Left forelimb (tissue), 1 donor: ENCODE measurements at regions not wholly inside any gene's neighbourhood (a gene's known extent, or its start where the extent isn't known, plus 50 kb on each side); places are given as distances from the start of the nearest gene placed in this dataset.

Source experiments
- DNase-seq: peaks from one replicate; pipeline ENCODE4 v3.0.0-alpha.2; 2018; ENCODE audit warnings: low spot score

DNA sequence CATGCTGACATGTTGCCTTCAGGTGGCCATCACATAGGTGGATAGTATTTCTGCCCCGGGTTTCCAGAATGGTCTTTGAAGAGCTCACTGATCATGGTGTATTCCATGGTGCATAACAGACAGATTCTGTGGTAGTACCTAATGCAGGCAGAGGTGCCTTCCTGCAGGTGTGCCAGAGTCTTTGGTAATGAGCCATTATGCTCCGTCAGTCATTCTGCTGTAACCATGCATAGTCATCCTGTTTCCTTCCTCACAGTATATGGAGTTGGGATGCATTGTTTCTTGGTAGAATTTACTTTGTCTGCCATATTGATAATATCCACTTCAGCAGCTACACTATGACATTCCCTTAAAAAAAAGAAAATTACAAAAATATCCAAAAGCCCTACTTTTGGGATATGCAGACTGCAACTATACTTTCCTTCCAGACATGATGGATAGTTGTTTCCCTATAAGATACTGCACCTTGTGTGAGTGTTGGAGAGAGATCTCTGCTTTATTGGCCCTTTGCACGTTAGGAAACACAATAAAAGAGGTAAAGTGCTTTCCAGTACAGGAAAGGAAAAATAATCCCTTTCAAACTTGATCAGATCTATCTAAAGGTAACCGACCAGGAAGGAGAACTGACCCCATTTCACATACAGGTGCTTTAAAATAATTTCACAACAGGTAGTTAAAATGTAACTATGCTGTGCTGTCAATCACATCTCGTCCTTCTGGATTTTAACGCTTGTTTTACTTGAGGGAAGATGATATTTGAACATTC is 537.5 kb upstream of the WWC1 start:
- DNase-seq, result no peak

DNA sequence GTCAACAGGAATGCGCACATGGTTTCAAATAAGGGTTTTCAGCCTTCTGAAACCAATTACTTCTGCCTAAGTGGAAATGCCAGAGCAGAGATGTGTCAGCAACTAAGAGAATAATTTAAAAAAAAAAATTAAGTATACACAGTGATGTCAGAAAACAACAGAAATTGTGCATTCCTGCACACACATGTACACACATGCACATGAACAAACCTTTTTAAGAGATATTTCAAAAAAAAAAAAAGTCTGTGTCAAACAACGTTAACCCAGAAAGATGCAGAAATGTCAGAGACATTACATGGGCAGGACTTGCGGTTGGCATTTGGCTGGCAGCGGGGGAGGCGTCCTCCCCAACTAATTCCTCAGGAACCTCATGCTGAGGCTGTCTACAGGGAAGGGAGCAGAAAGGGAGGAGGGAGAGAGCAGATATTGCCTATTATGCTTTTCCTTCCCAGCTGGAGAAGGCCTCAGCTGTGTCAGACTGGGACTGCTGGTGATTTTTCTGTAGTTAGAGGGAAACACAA is 536.9 kb upstream of the WWC1 start:
- DNase-seq, result no peak

DNA sequence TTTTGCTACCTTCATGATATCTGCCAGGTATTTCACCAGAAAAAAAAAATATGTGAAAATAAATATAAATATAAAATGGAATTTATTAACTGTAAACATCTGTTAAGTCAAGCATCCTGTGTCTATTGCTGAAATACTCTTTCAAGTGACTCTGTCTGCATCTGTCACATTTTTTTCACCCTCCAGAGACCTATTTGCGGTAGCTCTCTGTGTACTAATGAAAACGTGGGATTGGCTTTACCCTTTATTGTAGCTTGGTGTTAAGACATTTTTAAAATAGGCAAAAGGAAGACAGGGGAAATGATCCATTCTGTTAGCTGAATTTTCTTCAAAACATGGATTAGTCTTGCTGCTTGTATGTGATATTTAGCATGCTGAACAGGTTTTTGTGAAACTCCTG is 536.0 kb upstream of the WWC1 start:
- DNase-seq, result no peak

DNA sequence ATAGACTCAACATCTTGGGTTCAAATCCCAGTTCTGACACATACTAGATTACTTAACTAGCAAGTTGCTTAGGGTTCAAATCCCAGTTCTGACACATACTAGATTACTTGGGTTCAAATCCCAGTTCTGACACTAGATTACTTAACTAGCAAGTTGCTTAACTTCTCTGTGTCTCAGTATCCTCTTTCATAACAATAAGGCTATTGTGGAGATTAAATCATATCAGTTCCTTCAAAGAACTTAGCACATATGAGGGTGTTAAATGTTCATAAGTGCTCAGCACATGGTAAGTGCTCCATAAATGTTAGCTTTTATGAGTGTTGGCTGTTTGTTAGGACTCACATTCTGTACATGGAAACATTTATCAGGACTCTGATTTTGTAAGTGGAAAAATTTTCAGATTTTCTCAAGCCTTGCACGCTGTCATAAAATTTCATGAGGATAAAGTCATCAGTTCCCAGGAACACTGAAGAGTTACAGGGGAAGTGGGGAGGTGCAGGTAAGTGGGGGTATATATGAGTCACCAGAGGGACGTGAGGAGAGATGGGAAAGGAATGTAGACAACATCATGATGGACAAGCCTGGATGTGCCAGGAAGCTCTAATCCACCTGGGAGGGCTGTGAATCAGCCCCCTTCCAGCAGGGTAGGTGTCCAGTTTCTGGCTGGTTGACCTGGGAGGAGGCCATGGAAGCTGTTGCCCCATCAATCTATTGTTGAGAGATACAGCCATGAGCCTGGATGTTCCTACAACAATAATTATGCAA is 532.2 kb upstream of the WWC1 start:
- DNase-seq, result no peak

DNA sequence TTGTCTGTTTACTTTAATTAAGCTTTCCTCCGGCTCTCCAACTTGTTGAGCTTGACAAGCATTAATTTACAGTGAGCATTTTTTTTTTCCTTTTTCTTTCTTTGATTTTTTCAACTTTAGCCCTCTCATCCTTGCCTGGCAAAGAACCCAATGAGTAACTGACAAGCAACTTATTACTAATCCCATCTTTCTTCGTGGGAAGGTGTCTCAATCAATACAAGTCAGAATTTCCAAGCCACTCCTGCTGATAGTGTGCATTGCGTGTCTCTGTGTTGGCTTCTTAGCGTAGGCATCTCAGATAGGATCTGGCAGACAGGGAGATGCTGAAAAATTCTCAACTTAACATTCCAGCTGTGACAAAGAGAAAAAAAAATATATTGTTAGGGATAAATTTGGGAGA is 527.7 kb upstream of the WWC1 start:
- DNase-seq, result no peak

DNA sequence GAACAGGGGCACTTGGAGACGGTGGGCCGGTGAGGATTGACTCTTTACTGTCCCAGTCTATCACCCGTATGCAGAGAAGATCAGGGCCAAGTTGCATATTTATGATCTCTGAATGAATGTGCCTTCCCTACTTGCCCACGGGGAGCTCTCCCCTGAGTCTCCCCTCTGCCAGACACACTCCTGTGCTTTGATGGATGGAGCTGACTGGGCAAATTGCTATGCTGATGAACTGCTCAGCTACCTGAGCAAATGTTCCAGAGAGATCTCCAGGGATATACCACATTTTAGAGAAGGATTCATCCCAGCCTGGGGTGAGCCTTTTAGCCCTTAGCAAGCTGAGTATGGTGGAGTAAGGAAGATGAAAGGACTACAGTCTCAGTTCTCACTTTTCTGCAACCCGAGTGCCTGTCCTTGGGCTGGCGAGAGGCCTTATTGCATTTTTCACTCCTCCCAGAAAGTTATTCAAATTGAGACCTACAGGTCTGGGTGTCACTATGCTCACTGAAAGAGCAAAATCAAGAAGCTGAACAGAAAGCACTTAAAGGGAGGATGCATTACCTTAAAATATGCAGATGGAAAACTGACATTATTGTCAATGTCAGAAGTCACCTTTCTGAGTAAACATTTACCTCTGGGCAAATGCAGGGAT is 526.7 kb upstream of the WWC1 start:
- no peak for DNase-seq

DNA sequence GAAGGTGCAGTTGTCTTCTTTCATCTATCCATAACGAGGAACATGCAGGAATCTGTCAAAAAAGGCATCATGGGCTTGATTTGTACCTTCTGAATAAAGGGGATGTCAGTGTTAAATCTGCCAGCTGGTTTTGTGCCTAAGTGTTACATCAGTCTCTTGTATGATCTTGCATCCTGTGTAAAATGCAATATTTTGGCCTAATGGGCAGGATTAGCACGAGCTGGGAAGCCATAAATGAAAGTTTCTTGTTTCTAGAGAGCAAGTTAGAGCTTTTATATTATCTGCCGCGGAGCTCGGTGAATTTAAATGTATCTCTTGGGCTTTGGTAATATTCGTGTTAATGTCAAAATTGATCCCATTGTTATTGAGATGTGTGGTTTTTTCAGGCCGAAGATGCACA is 526.1 kb upstream of the WWC1 start:
- DNase-seq, result no peak

DNA sequence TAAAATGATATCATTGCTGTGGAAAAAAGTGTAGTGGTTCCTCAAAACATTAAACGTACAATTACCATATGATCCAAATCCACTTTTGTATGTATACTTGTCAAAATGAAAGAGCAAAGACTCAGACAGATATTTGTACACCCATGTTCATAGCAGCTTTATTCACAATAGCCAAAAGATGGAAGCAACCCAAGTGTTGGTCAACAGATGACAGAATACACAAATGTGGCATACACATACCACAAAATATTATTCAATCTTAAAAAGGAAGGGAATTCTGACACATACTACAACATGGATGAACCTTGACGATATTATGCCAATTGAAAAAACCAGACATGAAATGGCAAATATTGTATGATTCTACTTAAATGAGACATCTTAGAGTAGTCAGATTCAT is 524.5 kb upstream of the WWC1 start:
- no peak for DNase-seq

DNA sequence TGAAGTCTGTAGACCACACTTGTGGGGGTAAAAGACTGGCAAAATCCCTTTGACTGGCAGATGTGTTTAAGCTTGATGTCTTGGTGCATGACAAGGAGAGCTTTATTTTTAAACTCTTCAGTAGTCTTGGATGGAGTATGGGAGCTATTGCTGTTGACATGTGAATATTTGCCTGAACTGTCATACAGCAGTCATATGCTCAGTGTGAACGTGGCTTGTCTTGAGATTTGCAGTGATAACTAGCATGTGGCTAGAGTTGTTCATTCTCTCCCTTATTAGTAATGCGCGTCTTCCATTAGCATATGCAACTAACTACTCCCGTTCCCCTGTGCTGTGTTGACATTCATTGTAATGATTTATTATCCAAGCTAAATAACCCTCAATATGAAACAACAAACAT is 523.6 kb upstream of the WWC1 start:
- DNase-seq, result no peak

DNA sequence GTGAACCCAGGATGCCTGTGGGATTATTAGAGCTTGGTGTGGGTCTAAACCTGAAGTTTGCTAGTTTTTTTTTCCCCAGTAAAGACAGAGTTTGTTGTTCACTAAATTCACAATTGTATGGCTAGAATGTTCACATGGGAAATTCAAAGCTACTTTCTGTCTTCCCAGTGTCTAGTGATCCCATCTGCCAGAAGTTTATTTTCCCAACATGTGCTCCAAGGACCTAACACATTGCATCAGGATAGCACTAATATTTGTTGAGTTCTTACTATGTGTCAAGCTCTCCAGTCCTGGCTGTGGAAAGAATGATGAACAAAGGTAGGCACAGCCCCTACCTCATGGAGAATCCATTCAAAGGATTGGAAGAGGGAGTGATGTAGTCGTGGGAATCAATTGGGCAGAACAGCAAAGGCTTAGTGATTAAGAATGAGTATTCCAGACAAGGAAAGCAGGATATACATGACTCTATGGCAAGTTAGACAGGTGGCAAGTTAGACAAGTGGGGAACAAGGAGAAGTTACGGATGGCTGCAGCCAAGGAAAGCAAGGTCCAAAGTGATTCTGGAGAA is 521.5 kb upstream of the WWC1 start:
- no peak for DNase-seq

DNA sequence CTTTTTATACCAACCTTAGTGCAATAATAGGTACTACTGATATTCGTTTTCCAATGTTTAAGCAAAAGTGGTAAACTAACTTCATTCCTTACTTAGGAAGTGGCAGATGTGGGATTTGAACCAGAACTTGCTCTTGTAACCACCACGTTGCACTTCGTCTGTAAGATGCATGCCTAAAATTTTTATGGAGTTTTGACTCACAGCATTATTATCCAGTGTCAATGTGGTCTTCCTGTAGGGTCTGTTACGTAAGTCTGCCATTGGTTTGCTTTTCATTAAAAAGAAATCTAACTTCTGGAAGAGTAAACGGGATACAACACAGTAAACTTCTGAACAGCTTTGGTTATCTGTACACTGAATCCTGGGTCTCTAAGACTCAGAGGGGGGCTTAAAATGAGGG is 521.0 kb upstream of the WWC1 start:
- DNase-seq, result no peak

DNA sequence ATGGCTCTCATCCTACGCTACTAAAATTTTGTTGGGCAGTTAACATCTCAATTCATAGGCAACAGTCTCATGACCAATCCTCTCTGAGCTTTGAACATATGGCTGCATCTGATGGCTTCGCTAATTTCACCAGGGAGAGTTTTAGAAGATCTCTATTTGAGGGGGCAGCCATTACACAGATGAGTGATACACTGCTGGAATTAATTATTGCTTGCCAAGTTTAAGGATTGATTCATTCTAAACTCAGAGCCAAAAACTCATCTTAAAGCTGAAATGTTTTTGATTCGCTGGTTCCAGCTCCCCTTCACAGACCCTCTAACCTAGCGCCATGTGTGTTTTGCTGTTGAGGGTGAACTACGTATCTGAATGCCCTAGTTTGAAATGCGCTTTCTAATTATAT is 519.9 kb upstream of the WWC1 start:
- no peak for DNase-seq

DNA sequence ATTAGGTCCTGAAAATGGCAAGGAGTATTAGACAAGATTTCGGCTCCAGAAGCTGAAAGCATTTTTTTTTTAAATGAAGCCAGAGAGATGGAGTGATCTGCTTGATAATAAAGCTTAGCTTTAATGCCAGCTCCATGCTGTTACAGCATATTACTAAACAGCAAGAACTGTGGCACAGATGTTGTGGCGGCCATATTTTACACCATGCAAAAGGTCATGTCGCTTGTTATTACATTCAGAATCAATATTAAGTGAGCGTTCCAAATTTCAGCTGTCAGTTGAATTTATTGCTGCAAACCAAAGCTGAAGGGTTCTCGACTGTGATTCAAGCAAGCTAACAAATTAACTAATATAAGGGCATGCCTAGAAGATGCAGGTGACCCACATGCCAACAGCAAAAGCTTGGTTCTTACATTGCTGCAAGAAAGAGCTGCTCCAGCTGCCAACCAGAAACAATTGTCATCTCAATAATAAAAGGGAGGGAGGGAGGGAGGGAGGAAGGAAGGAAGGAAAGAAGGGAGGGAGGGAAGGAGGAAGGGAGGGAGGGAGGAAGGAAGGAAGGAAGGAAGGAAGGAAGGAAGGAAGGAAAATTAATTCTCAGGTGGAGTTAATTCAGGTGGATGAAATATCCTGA is 517.7 kb upstream of the WWC1 start:
- DNase-seq, result no peak

DNA sequence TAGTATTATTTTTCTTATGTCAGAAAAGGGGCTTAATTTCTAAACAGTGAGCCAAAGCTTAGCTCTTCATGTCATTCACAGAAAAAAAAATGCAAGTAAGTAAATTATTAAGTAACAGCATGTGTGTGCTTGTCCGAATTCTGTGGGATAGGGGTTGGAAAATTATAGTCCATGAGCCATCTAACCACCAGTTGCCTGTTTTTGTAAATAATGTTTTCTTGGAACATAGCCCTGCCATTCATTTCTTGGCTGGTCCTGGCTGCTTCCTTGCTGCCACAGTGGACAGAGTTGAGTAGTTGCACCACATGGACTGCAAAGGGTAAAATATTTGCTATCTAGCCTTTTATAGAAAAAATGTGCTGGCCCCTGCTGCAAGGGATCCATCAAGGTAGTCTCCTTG is 513.7 kb upstream of the WWC1 start:
- DNase-seq, result no peak

DNA sequence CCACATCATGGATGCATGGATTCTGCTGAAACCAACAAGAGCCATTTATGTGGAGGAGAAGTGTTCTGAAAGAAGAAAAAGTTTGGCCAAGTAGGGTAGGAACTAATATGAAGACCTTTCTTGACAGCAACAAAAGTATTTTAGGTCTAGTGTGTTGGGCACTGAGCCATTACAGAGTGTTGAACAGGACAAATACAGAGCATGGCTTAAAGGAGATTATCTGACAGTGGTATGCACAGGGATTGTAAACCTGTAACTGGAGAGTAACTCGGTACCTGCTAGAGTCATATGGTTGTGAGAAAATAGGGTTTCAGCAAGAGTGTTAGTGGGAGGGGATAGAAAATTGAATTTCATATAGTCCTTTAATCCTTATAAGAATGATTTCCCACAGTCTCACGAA is 513.2 kb upstream of the WWC1 start:
- no peak for DNase-seq

DNA sequence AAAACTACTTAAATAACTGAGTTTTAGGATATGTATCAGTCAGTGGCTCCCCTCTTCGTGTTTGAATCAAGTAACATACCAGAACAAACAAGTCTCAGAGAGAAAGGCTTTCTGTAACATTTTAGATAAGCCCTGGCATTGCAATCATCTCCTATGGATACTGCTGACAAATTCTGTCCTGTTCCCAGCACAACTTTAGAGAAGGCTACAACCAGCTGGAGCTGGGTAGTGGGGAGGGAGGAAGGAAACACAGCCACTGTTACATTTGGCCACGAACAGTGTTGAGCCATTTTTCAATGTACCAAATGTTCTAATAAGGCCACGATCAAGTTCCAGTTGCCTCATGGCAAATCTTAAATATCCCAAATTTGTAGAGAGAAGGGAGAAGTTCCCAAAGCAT is 511.8 kb upstream of the WWC1 start:
- DNase-seq, result no peak

DNA sequence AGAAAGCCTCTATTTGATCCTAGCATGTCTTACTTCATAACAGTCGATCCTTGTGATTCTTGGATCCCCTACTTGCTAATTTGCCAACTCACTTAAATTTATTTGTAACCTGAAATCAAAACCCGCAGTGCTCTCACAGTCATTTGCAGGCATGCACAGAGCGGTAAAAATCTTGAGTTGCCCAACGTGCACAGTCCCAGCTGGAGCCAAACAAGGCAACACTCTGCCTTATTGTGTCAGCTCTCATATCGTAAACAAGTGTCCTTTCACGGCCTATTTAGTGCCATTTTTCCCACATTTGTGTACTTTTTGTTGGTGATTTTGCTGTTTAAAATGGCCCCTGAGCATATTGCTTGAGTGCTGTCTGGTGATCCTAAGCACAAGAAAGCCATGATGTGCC is 511.3 kb upstream of the WWC1 start:
- no peak for DNase-seq

DNA sequence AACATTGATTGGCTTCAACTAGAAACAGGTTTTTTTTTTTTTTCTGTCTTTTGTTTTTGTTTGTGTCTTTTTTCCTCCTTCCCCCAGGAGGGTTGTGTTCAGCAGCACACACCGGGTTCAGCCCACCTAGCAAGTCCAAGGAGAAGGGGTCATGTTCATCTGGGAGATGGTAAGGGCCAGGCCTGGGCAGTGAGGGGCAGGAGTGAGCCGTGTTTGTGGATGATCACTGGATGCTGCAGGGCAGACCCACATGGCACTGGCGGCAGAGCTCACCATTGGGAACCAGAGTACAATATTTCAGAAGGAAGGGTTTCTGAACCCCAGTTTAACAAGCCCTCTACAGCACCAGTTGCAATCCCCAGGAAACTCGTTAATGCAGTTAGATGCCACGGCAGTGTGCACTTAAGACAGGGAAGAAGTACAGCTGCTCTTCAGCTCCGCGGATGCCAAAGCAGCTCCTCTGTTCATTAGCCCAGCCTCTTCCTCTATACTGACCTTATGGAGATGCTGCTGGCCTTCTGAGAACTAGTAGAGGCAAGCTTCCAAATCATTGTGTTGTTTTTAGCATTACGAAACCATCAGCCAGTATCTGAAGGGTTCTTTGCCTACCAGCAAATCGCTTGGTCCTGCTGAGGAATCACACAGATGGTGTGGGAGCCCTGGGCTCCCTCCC is 508.2 kb upstream of the WWC1 start:
- DNase-seq, result no peak

DNA sequence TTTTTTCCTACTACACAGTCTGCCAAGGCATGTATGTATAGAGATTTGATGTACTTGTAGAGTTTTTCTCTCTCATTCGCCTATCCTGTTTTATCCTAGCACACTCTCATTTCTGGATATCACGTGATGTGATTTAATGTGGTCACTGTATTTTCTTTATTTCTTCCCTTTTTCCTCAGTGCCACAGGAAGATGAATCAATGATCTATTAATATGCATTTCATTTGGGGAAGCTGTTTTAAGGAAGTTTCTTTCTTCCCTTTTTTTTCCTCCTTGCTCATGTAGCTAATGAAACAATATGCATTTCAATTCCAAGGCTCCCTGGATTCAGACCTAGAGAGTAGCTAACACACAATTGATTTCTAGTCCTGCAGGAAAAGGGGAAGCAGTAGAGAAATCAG is 506.3 kb upstream of the WWC1 start:
- DNase-seq, result no peak

DNA sequence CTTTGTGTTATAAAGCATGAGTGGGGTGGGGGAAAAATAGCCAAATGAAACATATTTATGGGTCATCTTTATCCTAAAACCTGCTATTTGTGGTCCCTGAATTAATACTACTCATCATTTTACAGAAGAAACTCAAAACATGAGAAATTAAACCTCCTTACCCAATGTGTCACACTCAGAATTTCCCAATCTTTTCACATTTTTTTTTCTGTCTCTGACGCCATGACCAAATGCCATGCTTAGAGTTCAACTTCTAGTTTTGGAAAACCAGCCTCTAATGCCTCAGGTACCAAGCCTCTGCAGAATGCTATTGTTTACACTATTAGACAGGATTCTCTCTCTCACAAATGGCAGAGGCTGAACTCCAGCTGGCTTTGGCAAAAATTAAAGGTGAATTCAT is 505.5 kb upstream of the WWC1 start:
- DNase-seq, result no peak

DNA sequence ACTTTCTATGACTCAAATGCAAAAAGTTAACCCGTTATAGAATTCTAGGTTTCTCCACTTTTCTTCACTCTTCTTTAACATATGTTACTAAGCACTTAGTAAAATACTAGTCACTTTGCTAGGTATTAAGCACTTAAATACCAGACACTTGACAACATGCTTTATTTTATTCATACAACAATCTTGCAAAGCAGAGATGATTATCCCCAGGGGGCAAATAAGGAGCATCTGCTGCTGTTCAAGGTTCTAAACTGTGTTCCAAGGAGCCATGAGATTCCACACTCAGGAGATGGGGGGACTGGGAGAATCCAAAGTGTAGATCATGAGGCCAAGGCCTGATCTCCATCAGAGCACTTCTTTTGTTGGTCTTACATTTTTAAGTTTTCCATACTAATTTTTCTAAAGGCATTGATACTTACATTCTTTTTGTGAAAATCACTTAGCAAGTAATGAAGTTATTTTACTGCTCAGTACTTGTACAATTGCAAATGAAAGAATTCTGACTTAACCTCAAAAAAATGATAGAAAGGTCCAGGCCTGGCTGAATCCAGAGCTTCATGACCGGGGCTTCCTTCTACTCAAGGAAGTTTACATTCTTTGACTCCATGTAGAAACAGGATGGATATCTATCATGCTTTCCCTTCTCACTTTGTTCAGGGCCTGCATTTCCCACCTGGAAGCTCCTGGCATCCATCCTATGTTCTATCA is 504.4 kb upstream of the WWC1 start:
- no peak for DNase-seq
